Choroid plexus epithelial cell (primary cell): ENCODE measurements at regions not wholly inside any gene's neighbourhood (a gene's known extent, or its start where the extent isn't known, plus 50 kb on each side); places are given as distances from the start of the nearest gene placed in this dataset.
A peak's percentile ranks its signal among the peaks of the same experiment; 100 is the strongest.

Source experiments
- DNase-seq: peaks from one replicate; pipeline ENCODE4 v3.0.0-alpha.2; 2010; ENCODE audit warnings: low read depth
- H3K4me3 ChIP-seq: 2 replicates; pipeline ENCODE4 v1.5.1; 2011; ENCODE audit warnings: low read depth, mild to moderate bottlenecking, control low read depth, low read length, moderate library complexity
- TF ChIP-seq, protein P1 (sequence below): conservative IDR thresholded peaks from 2 replicates; pipeline ENCODE4 v1.5.1; 2011; ENCODE audit warnings: low read depth, mild to moderate bottlenecking, control low read depth, inconsistent platforms, low read length, moderate library complexity

DNA sequence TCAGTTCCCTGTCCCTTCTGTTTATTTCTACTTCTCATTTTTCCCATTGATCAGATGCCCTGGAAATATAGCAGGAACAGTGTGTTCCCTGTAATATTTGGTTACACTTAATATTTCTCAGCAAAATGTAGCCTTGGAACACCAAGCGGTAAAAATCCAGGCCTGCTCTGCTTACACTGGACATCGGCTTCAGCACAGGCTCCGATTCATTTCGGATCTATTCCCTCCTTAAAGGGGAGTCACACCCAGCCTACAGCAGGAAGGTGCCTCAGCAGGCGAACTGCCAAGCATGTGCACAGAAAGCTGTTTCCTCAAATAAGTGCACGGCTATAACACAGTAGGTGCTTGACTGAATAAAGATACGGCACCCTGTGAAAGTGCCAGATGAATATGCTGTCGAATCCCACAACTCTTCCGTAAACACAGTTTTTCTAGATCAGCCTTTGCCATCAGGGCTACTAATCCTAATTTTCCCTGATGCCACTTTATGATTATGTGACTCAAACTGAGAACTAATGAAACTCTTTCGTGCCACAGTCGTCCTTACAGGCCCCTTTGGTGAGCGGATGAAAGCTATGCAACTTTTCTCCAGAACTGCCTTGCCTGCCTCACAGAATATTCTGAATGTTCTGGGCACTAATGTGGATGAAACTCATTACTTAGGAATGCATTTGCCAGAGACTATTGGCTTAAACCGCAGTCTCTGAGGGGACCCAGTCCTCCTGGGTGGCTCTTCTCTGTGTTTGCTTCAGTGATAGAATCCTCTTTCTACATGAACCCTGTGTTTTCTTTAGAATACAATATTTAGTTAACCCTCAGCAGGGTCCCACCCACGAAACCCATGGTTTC lies 275.5 kb upstream of the RUNX1 start:
- TF ChIP-seq, protein P1, sequence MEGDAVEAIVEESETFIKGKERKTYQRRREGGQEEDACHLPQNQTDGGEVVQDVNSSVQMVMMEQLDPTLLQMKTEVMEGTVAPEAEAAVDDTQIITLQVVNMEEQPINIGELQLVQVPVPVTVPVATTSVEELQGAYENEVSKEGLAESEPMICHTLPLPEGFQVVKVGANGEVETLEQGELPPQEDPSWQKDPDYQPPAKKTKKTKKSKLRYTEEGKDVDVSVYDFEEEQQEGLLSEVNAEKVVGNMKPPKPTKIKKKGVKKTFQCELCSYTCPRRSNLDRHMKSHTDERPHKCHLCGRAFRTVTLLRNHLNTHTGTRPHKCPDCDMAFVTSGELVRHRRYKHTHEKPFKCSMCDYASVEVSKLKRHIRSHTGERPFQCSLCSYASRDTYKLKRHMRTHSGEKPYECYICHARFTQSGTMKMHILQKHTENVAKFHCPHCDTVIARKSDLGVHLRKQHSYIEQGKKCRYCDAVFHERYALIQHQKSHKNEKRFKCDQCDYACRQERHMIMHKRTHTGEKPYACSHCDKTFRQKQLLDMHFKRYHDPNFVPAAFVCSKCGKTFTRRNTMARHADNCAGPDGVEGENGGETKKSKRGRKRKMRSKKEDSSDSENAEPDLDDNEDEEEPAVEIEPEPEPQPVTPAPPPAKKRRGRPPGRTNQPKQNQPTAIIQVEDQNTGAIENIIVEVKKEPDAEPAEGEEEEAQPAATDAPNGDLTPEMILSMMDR = peak; percentile 9
- no peak overlapping the region for H3K4me3 ChIP-seq
- DNase-seq = peak; percentile 80

DNA sequence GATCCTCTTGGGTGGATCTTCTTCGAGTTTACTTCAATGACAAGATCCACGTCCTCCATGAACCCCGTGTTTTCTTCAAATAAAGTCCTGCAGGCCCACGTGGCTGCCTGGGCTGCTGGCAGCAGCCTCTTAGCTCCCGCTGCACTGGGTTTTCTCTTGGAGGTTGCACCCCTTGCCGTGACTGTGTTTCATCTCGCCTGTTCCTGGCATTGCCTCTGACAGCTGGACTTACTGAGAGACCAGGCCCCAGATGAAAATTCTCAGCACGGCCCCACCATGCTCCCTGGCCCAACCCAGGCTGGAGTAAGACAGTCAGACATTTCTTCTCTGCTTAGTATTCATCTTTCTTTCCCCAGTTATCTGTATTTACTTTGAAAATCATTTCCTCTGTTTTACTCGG lies 274.8 kb upstream of the RUNX1 start:
- DNase-seq = peak; percentile 35
- H3K4me3 ChIP-seq = no peak overlapping the region
- TF ChIP-seq, protein P1 = no peak

DNA sequence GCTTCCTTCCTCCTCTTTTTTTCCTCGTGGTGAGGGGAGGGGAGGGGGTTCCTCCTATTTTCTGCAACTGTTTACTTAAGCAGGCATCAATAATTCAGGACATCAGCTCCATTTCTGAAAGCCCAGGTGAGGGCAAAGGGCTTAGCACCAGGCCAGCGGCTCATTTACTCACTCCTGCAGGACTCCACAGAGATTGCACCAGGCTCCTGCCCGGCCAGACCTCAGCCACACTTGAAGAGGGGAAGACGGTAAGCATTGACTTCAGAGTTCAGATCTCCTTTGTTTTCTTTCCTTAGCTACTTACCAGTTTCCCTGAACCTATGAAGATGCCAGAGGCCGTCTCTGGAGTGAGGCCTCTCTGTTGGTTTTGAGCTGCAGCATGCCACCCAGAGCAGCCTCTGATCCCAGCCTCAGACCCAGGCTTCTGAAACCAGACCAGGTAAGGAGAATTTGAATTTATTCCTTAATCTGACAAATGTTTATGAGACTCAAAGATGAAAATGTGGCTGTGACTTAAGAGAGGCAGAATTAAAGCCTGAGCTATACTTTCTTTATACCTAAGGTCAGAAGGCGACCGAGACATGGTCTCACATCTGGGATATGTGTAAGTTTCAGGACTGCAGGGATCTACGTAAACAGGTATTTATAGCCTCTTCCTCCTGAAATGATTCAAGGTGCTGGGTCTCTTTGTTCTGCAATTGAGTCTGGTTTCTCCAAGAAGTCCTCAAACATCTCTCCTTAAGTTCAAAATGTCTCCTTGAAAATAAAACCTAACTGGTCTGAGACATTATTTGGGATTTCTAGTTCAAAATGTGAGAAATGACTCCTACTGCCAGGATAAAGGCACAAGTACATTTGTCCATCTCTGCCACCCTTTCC lies 272.5 kb upstream of the RUNX1 start:
- DNase-seq = no peak
- no peak overlapping the region for H3K4me3 ChIP-seq
- TF ChIP-seq, protein P1 = no peak

DNA sequence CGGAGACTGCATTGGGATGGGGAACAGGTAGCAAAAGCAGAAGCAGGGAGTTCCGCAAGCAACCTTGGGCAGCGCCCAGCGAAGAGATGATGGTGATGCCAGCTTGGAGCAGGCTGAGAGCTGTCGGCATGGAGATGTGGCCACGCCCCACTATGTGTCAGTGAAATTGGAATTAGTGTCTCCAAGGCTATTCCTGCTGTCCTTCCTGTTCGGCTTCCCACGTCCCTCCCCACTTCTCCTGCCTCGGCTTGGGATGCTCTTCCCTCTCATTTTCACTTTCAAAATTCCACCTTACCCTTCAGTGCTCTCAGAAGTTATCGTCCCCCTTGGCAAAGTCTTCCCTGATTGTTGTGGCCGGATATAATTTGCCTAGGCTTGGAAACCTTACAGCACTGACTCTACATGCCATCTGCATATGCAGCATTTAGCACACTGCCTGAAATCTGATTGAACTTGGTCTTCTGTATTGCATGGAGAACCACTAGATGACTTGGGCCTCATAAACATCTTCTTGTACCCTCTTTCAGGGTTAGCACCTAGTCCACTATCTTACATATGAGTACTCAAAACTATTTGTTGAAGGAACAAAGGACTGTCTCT lies 270.7 kb upstream of the RUNX1 start:
- no peak overlapping the region for H3K4me3 ChIP-seq
- TF ChIP-seq, protein P1 = no peak
- no peak for DNase-seq

DNA sequence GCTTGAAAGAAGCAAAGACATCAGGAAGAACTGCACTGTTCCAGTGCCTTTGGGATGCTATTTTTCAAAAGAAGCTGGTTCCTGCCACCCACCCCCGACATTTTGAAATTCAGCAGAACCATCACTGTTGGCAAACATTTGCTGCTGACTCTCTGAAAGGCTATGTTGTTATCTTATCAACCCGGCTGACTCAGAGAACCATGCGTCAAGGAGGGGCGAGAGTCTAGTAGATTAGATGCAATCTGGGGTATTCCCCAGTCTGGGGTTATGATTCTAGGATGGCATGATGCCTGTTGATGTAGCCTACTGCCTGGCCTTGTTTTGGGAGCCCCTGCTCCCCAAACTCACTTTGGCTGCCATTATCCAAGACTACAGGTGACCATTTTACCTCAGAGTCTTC lies 267.8 kb upstream of the RUNX1 start:
- no peak overlapping the region for H3K4me3 ChIP-seq
- DNase-seq = peak; percentile 34

DNA sequence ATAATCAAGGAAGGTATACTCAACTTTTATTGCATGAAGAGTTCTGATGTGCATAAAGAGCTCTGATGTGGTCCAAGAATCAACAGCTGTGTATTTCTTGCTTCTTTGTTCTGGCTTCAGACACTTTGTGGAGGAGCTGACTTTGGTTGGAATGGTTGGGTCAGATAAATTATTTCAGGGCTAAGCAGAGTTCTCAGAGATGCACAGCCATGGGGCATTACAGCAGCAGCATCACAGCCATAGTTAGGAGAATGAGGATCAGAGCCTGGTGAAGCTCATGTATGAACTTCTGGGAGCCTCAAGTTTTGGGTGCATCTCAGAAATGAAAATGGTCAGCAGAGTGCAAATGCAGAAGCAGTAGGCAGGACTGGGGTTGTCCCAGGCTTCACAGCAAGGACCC lies 267.4 kb upstream of the RUNX1 start:
- no peak overlapping the region for H3K4me3 ChIP-seq
- DNase-seq = no peak
- TF ChIP-seq, protein P1 = no peak

More for the DNA sequence above, 267.8 kb upstream of the RUNX1 start:
- TF ChIP-seq, protein P1 = no peak
